Activated CD8-positive, alpha-beta T cell treated with anti-CD3 and anti-CD28 coated beads for 36 hours (primary cell): ENCODE measurements at regions not wholly inside any gene's neighbourhood (a gene's known extent, or its start where the extent isn't known, plus 50 kb on each side); places are given as distances from the start of the nearest gene placed in this dataset.

Source experiments
- ATAC-seq: fragments of 200-7000 bp; cut with Tn5 transposase; one replicate; pipeline ENCODE4 v1.10.0; 2021; ENCODE audit warnings: mild to moderate bottlenecking, moderate library complexity
- CTCF ChIA-PET: fragments of 350-600 bp; sonication (Branson Sonifier 250); formaldehyde crosslinking; loops from one replicate; lab custom pipeline; 2021; ENCODE audit warnings: antibody characterized with exemption; lab: Charles Lee
- POLR2A ChIA-PET: fragments of 350-600 bp; sonication (Branson Sonifier 250); formaldehyde crosslinking; loops from one replicate; lab custom pipeline; 2021; ENCODE audit warnings: antibody characterized with exemption; lab: Charles Lee
- DNase-seq: peaks from one replicate; pipeline ENCODE4 v3.0.0-alpha.2; 2020
- H3K27ac Mint-ChIP-seq: one replicate; pipeline ENCODE4 v1.8.0; 2021; ENCODE audit warnings: mild to moderate bottlenecking, mixed read lengths
- H3K27me3 Mint-ChIP-seq: one replicate; pipeline ENCODE4 v1.8.0; 2021; ENCODE audit warnings: mixed read lengths
- H3K36me3 Mint-ChIP-seq: one replicate; pipeline ENCODE4 v1.8.0; 2021; ENCODE audit warnings: low read depth, mixed read lengths
- H3K4me1 Mint-ChIP-seq: one replicate; pipeline ENCODE4 v1.8.0; 2021; ENCODE audit warnings: low read depth, mixed read lengths
- H3K4me3 Mint-ChIP-seq: one replicate; pipeline ENCODE4 v1.8.0; 2021; ENCODE audit warnings: mild to moderate bottlenecking, moderate library complexity, mixed read lengths
- H3K9me3 Mint-ChIP-seq: one replicate; pipeline ENCODE4 v1.8.0; 2021; ENCODE audit warnings: mixed read lengths
- CTCF ChIP-seq: fragments of 200-600 bp; IDR thresholded peaks from one replicate; pipeline ENCODE4 v1.8.0; 2022; ENCODE audit warnings: antibody characterized with exemption, mild to moderate bottlenecking
- intact Hi-C: fragments of 100-400 bp; cut with micrococcal nuclease; formaldehyde crosslinking; loops from one replicate; pipeline ENCODE4 v1.10.0; 2022

DNA sequence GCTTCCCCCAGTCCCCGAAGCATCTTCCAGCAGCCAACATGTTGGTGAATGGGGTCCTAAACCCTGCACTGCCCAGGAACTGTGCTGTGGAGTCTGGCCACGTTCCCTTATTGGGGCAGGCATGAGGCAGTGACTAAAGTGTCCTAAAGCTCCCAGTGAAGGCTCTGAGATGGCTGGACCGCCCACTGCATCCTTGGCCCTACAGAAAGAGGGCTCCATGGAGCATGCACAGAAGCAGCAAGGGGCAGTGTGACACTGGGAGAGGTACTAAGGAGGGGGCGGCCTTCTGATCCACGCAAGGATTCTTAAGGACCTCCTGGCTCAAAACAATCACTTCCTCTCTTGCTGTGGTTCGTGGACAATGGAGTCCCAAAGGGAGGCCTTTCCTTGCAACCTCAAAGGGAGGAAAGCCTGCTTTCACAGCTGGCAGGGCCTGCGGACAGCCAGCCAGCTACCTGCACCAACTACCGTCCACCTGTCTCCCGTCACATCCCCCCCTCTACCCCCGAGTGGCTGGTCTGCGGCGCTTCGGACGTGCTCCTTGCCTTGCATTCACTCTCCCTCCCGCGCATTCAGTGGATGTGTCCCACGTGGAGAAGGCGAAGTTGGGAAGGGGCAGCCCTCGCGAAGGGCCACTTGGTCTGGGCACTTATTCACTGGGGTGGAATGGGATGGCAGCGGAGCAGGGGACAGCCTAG is 63.9 kb upstream of the STARD13 start:
- intact Hi-C loops: no loop called here
- no peak for TF ChIP-seq CTCF
- ChIA-PET CTCF (no interaction called here), POLR2A (no interaction called here)
- no peak for DNase-seq
- no peaks in the 10 kb centered on the region for H3K9me3 Mint-ChIP-seq
- no peak for ATAC-seq
- H3K36me3 Mint-ChIP-seq: no peaks in the 10 kb centered on the region
- H3K27me3 Mint-ChIP-seq: peaks cover 49% of the 10 kb centered on the region
- no peak overlapping the region for H3K27ac Mint-ChIP-seq
- H3K4me3 Mint-ChIP-seq: no peak overlapping the region
- peaks cover 2% of the 10 kb centered on the region for H3K4me1 Mint-ChIP-seq

GRCh38 chr13:33349986-33350826 is 64.7 kb upstream of the STARD13 start:
- H3K27ac Mint-ChIP-seq: no peak overlapping the region
- no peaks in the 10 kb centered on the region for H3K36me3 Mint-ChIP-seq
- ATAC-seq: no peak
- H3K4me1 Mint-ChIP-seq: peaks cover 2% of the 10 kb centered on the region
- H3K4me3 Mint-ChIP-seq: no peak overlapping the region
- ChIA-PET CTCF (no interaction called here), POLR2A (no interaction called here)
- no peak for DNase-seq
- TF ChIP-seq CTCF: no peak
- intact Hi-C loops: no loop called here
- peaks cover 52% of the 10 kb centered on the region for H3K27me3 Mint-ChIP-seq
- no peaks in the 10 kb centered on the region for H3K9me3 Mint-ChIP-seq

DNA sequence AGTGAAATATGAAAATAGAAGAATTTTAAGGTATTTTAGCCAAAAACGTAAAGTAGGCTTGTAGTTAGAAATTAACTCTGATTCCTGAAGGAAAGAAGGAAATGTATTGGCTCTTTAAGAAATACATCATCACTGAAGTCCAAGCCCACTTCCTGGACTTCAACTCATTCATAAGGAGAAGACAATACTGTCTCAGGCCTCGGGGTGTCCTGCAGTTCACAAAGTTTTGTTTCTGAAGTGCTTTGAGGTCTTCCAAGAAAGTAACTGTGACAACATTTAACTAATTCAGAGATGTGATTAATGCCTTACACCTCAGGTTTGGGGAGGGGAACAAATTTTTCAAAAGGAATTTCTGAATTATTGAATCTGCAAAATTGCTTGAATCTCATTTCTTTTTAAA is 65.8 kb upstream of the STARD13 start:
- H3K4me1 Mint-ChIP-seq: peaks cover 2% of the 10 kb centered on the region
- intact Hi-C loops: no loop called here

DNA sequence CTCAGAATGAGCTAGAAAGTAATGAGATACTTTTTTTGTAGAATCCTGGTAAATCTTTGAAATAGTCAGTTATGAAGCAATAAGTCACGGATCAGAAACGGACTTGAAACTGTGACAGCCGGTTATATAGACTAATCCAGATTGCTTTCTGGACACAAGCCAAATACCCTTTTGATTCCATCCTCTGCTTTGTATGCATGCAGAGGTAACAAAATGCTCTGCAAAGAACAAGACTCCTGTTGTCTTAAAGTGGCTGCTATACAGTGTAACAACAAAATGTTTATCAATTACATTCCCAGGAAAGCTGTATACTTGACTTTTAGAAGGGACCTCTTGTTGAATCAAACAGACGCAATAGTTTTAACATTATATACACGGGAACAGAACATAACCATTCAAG is 66.5 kb upstream of the STARD13 start:
- intact Hi-C loops: no loop called here
- no peaks in the 10 kb centered on the region for H3K36me3 Mint-ChIP-seq
- ChIA-PET CTCF (no interaction called here), POLR2A (no interaction called here)
- no peak for DNase-seq
- peaks cover 2% of the 10 kb centered on the region for H3K4me1 Mint-ChIP-seq
- no peak for TF ChIP-seq CTCF
- ATAC-seq: no peak
- peaks cover 57% of the 10 kb centered on the region for H3K27me3 Mint-ChIP-seq
- H3K4me3 Mint-ChIP-seq: no peak overlapping the region
- no peak overlapping the region for H3K27ac Mint-ChIP-seq
- H3K9me3 Mint-ChIP-seq: no peaks in the 10 kb centered on the region

More for the DNA sequence above, 65.8 kb upstream of the STARD13 start:
- DNase-seq: no peak
- no peak overlapping the region for H3K27ac Mint-ChIP-seq
- ATAC-seq: no peak
- peaks cover 57% of the 10 kb centered on the region for H3K27me3 Mint-ChIP-seq
- H3K9me3 Mint-ChIP-seq: no peaks in the 10 kb centered on the region
- no peak for TF ChIP-seq CTCF
- CTCF ChIA-PET: no interaction called here
- POLR2A ChIA-PET: no interaction called here
- H3K36me3 Mint-ChIP-seq: no peaks in the 10 kb centered on the region
- no peak overlapping the region for H3K4me3 Mint-ChIP-seq

GRCh38 chr13:33352526-33352925 is 67.0 kb upstream of the STARD13 start:
- H3K27ac Mint-ChIP-seq: no peak overlapping the region
- no peaks in the 10 kb centered on the region for H3K9me3 Mint-ChIP-seq
- ATAC-seq: no peak
- H3K27me3 Mint-ChIP-seq: peaks cover 57% of the 10 kb centered on the region
- CTCF ChIA-PET: no interaction called here
- DNase-seq: no peak
- H3K36me3 Mint-ChIP-seq: no peaks in the 10 kb centered on the region
- POLR2A ChIA-PET: no interaction called here
- H3K4me3 Mint-ChIP-seq: no peak overlapping the region
- H3K4me1 Mint-ChIP-seq: peaks cover 2% of the 10 kb centered on the region
- intact Hi-C loops: no loop called here
- TF ChIP-seq CTCF: no peak
